H1 (cell line): ENCODE measurements at regions not wholly inside any gene's neighbourhood (a gene's known extent, or its start where the extent isn't known, plus 50 kb on each side); places are given as distances from the start of the nearest gene placed in this dataset.

ENCODE experiments used
- CTCF ChIA-PET: fragments of 300-600 bp; sonication (Branson Sonifier 250); formaldehyde crosslinking; loops from one replicate; lab custom pipeline; 2021; ENCODE audit not compliant: partially characterized antibody; lab: Charles Lee
- POLR2A ChIA-PET: fragments of 300-600 bp; sonication (Branson Sonifier 250); formaldehyde crosslinking; loops from one replicate; lab custom pipeline; 2021; ENCODE audit warnings: inconsistent platforms; ENCODE audit not compliant: partially characterized antibody; lab: Charles Lee
- DNase-seq, 2 experiments: peaks; one replicate each; pipeline versions ENCODE4 v3.0.0 to v3.0.0-alpha.2; 2010 to 2022; ENCODE audit warnings: low spot score in 2 of 2, low read depth in 1 of 2, mixed read lengths in 1 of 2
- FAIRE-seq: peaks from 2 replicates; lab custom pipeline; 2011; peaks lifted over from hg19 to GRCh38; lab: Jason Lieb, UNC
- H2AFZ ChIP-seq: 2 replicates; pipeline ENCODE4 v1.8.1; 2012; ENCODE audit warnings: low read length, inconsistent platforms
- H2AK5ac ChIP-seq: 2 replicates; pipeline ENCODE4 v1.6.1; 2013; ENCODE audit warnings: low read depth, low read length
- H2BK120ac ChIP-seq: replicated peaks from 2 replicates; pipeline ENCODE3; 2013; ENCODE audit warnings: low read depth, low read length, inconsistent platforms
- H2BK12ac ChIP-seq: 2 replicates; pipeline ENCODE4 v1.6.1; 2013; ENCODE audit warnings: low read depth, low read length
- H2BK15ac ChIP-seq: 2 replicates; pipeline ENCODE4 v1.6.1; 2013; ENCODE audit warnings: low read length
- H2BK20ac ChIP-seq: 2 replicates; pipeline ENCODE4 v1.6.1; 2013; ENCODE audit warnings: low read length
- H2BK5ac ChIP-seq: 2 replicates; pipeline ENCODE4 v1.6.1; 2013; ENCODE audit warnings: low read depth, low read length
- H3K14ac ChIP-seq: 2 replicates; pipeline ENCODE4 v1.6.1; 2013; ENCODE audit warnings: inconsistent platforms; ENCODE audit not compliant: insufficient read length
- H3K18ac ChIP-seq: 2 replicates; pipeline ENCODE4 v1.6.1; 2013; ENCODE audit warnings: low read length; ENCODE audit errors: extremely low read depth
- H3K23ac ChIP-seq: 2 replicates; pipeline ENCODE4 v1.6.1; 2013; ENCODE audit warnings: inconsistent platforms; ENCODE audit not compliant: insufficient read length
- H3K23me2 ChIP-seq: 2 replicates; pipeline ENCODE4 v1.6.1; 2013; ENCODE audit warnings: low read depth, low read length
- H3K27ac ChIP-seq: 2 replicates; pipeline ENCODE4 v1.6.1; 2011; ENCODE audit warnings: low read depth, low read length, inconsistent platforms
- H3K27me3 ChIP-seq, 4 experiments: replicated peaks in 1 of 4; 1 replicate in 1 of 4; 2 replicates in 3 of 4; pipeline versions ENCODE4 v1.6.1 to v1.8.1; 2011 to 2013; ENCODE audit warnings: low read length in 3 of 4, mild to moderate bottlenecking in 3 of 4, inconsistent platforms in 2 of 4, mixed read lengths in 2 of 4, moderate library complexity in 1 of 4; ENCODE audit not compliant: control insufficient read depth in 3 of 4, insufficient read depth in 3 of 4; ENCODE audit errors: extremely low read depth in 1 of 4
- H3K36me3 ChIP-seq, 4 experiments: 2 replicates each; pipeline versions ENCODE4 v1.6.1 to v1.8.1; 2011 to 2013; ENCODE audit warnings: mild to moderate bottlenecking in 4 of 4, low read length in 3 of 4, moderate library complexity in 2 of 4, control low read depth in 1 of 4, inconsistent platforms in 1 of 4; ENCODE audit not compliant: insufficient read depth in 4 of 4, control insufficient read depth in 2 of 4
- H3K4ac ChIP-seq: replicated peaks from 2 replicates; pipeline ENCODE3; 2013; ENCODE audit warnings: low read length, low read depth, mixed read lengths, inconsistent platforms; ENCODE audit not compliant: insufficient read length
- H3K4me1 ChIP-seq, 4 experiments: replicated peaks in 1 of 4; 1 replicate in 1 of 4; 2 replicates in 3 of 4; pipeline versions ENCODE4 v1.6.1 to v1.8.1; 2011 to 2013; ENCODE audit warnings: low read length in 3 of 4, inconsistent platforms in 2 of 4, mixed read lengths in 1 of 4; ENCODE audit not compliant: insufficient read depth in 4 of 4, control insufficient read depth in 3 of 4
- H3K4me2 ChIP-seq, 2 experiments: 2 replicates each; pipeline versions ENCODE4 v1.6.1 to v1.8.1; 2011 to 2013; ENCODE audit warnings: low read depth in 2 of 2, low read length in 2 of 2, control low read depth in 1 of 2, inconsistent platforms in 1 of 2, mild to moderate bottlenecking in 1 of 2; ENCODE audit not compliant: insufficient read depth in 1 of 2
- H3K4me3 ChIP-seq, 4 experiments: fragments of 200-600, 300-600 bp in 1 of 4; sonication (generic), shearing (Covaris generic), sonication (Bioruptor Twin) in 1 of 4; 2 replicates each; pipeline versions ENCODE4 v1.5.1 to v1.8.1; 2011 to 2016; ENCODE audit warnings: low read length in 4 of 4, low read depth in 3 of 4, control low read depth in 2 of 4, inconsistent platforms in 2 of 4, mild to moderate bottlenecking in 2 of 4, mixed read lengths in 1 of 4, moderate library complexity in 1 of 4; ENCODE audit not compliant: insufficient read depth in 2 of 4; ENCODE audit errors: extremely low read depth in 1 of 4
- H3K56ac ChIP-seq: replicated peaks from 2 replicates; pipeline ENCODE3; 2013; ENCODE audit warnings: low read depth, mild to moderate bottlenecking, mixed read lengths, low read length, inconsistent platforms; ENCODE audit not compliant: insufficient read length
- H3K79me1 ChIP-seq: 2 replicates; pipeline ENCODE4 v1.6.1; 2013; ENCODE audit warnings: low read depth, low read length, control low read depth
- H3K79me2 ChIP-seq, 2 experiments: 2 replicates each; pipeline versions ENCODE4 v1.6.1 to v1.8.1; 2012 to 2013; ENCODE audit warnings: low read length in 2 of 2, mild to moderate bottlenecking in 2 of 2, inconsistent platforms in 1 of 2; ENCODE audit not compliant: insufficient read depth in 2 of 2, control insufficient read depth in 1 of 2
- H3K9ac ChIP-seq, 4 experiments: replicated peaks in 1 of 4; 1 replicate in 1 of 4; 2 replicates in 3 of 4; pipeline versions ENCODE4 v1.6.1 to v1.8.1; 2011 to 2013; ENCODE audit warnings: low read depth in 3 of 4, low read length in 3 of 4, control low read depth in 2 of 4, mild to moderate bottlenecking in 2 of 4, moderate library complexity in 2 of 4, inconsistent platforms in 1 of 4; ENCODE audit errors: extremely low read depth in 1 of 4
- H3K9me3 ChIP-seq, 2 experiments: 2 replicates each; pipeline versions ENCODE4 v1.6.1 to v1.8.1; 2012 to 2013; ENCODE audit warnings: mild to moderate bottlenecking in 2 of 2, moderate library complexity in 2 of 2, control low read depth in 1 of 2, inconsistent platforms in 1 of 2, low read depth in 1 of 2, low read length in 1 of 2, mixed read lengths in 1 of 2; ENCODE audit not compliant: insufficient read depth in 2 of 2
- H4K20me1 ChIP-seq, 2 experiments: replicated peaks in 1 of 2; 2 replicates each; pipeline versions ENCODE3 to v1.8.1; 2011 to 2013; ENCODE audit warnings: inconsistent platforms in 2 of 2, low read length in 2 of 2, mild to moderate bottlenecking in 1 of 2; ENCODE audit not compliant: insufficient read depth in 2 of 2, control insufficient read depth in 1 of 2
- H4K5ac ChIP-seq: 2 replicates; pipeline ENCODE4 v1.6.1; 2013; ENCODE audit warnings: low read length, low read depth, mixed read lengths, inconsistent platforms; ENCODE audit not compliant: insufficient read length
- H4K8ac ChIP-seq: 2 replicates; pipeline ENCODE4 v1.8.0; 2013; ENCODE audit warnings: mild to moderate bottlenecking, moderate library complexity, low read length, inconsistent platforms; ENCODE audit not compliant: insufficient read depth; ENCODE audit errors: extremely low read depth
- H4K91ac ChIP-seq: replicated peaks from 2 replicates; pipeline ENCODE3; 2013; ENCODE audit warnings: low read length, mixed read lengths, inconsistent platforms; ENCODE audit not compliant: insufficient read length
- ATF2 ChIP-seq: IDR thresholded peaks from 2 replicates; pipeline ENCODE4 v1.6.1; 2012; ENCODE audit warnings: low read length, inconsistent platforms
- CBX8 ChIP-seq: fragments of 300-800, 300-1000 bp; sonication (generic); IDR thresholded peaks from 2 replicates; pipeline ENCODE4 v1.7.1; 2016; ENCODE audit warnings: low read depth, low read length, borderline replicate concordance
- NRF1 ChIP-seq: IDR thresholded peaks from 2 replicates; pipeline ENCODE4 v1.6.1; 2011; ENCODE audit warnings: mild to moderate bottlenecking, low read depth, low read length, improper control_type of control experiment
- SIN3A ChIP-seq, 2 experiments: IDR thresholded peaks in 1 of 2; conservative IDR thresholded peaks in 1 of 2; 2 replicates each; pipeline ENCODE4 v1.6.1; 2011 to 2012; ENCODE audit warnings: low read length in 2 of 2, improper control_type of control experiment in 1 of 2, low read depth in 1 of 2, mild to moderate bottlenecking in 1 of 2

GRCh38 chr1:177439301-177439700, 268.5 kb downstream of the BRINP2 start:
- POLR2A ChIA-PET: no interaction called here
- FAIRE-seq: no peak
- H3K79me2 ChIP-seq: no peaks in the 10 kb centered on the region

More at GRCh38 chr1:177439301-177439700, 268.5 kb downstream of the BRINP2 start:
- Histone ChIP-seq H4K91ac (no peak overlapping the region), H3K9ac (no peak overlapping the region), H3K4ac (no peak overlapping the region), H3K4me3 (no peak overlapping the region), H3K9me3 (no peaks in the 10 kb centered on the region), H2BK120ac (no peak overlapping the region), H2BK15ac (no peak overlapping the region), H3K27me3 (no peaks in the 10 kb centered on the region), H3K14ac (no peak overlapping the region), H2AFZ (no peak overlapping the region), H2BK5ac (no peak overlapping the region), H3K79me1 (no peaks in the 10 kb centered on the region), H4K20me1 (no peaks in the 10 kb centered on the region), H4K5ac (no peak overlapping the region), H2BK20ac (no peak overlapping the region), H3K23me2 (no peaks in the 10 kb centered on the region), H3K36me3 (no peaks in the 10 kb centered on the region), H3K23ac (no peak overlapping the region), H3K56ac (no peak overlapping the region), H3K27ac (no peak overlapping the region), H3K18ac (no peak overlapping the region), H2AK5ac (no peak overlapping the region), H4K8ac (no peak overlapping the region), H3K4me1 (no peaks in the 10 kb centered on the region), H2BK12ac (no peak overlapping the region), H3K4me2 (no peak overlapping the region)
- CTCF ChIA-PET: interaction anchor here (0.9 kb wide), 1 partner anchor 129 kb away, joined by 3 read pairs; no protein-coding TSS in a partner anchor
- no peak for DNase-seq
- TF ChIP-seq CBX8: no peak
- no peak for TF ChIP-seq NRF1
- TF ChIP-seq ATF2: no peak
- no peak for TF ChIP-seq SIN3A (conservative IDR thresholded peaks at IDR 0.05 in 1 of 2, IDR thresholded peaks at IDR 0.05 in 1 of 2; ENCODE audit: low read depth in 1 of 2, low read length in 2 of 2)
